WI38 (cell line): ENCODE measurements at regions not wholly inside any gene's neighbourhood (a gene's known extent, or its start where the extent isn't known, plus 50 kb on each side); places are given as distances from the start of the nearest gene placed in this dataset.
A peak's percentile ranks its signal among the peaks of the same experiment; 100 is the strongest.

ENCODE experiments used
- H3K4me3 ChIP-seq: 2 replicates; pipeline ENCODE4 v1.5.1; 2011; ENCODE audit warnings: low read depth, mild to moderate bottlenecking, control low read depth, low read length
- CTCF ChIP-seq: IDR thresholded peaks from 2 replicates; pipeline ENCODE4 v1.5.1; 2012; ENCODE audit warnings: low read depth, mild to moderate bottlenecking, control low read depth, low read length

- TF ChIP-seq CTCF, result no peak
- H3K4me3 ChIP-seq, result no peak overlapping the region
These were observed 99.8 kb downstream of the TES start for GRCh38 chr7:116310141-116310540.

- TF ChIP-seq CTCF, result no peak
- H3K4me3 ChIP-seq, result no peak overlapping the region
These were observed 100.9 kb downstream of the TES start for GRCh38 chr7:116311259-116311658.

GRCh38 chr7:116311816-116312471, 101.6 kb downstream of the TES start:
- H3K4me3 ChIP-seq, result no peak overlapping the region
- TF ChIP-seq CTCF, result no peak

GRCh38 chr7:116315293-116315692, 105.0 kb downstream of the TES start:
- TF ChIP-seq CTCF, result no peak
- no peak overlapping the region for H3K4me3 ChIP-seq

- no peak for TF ChIP-seq CTCF
- no peak overlapping the region for H3K4me3 ChIP-seq
These were observed 105.5 kb downstream of the TES start for GRCh38 chr7:116315803-116316202.

GRCh38 chr7:116316838-116317628, 106.7 kb downstream of the TES start:
- peak overlapping the region; percentile 30 for H3K4me3 ChIP-seq
- TF ChIP-seq CTCF, result no peak

GRCh38 chr7:116317907-116318306, 107.6 kb downstream of the TES start:
- H3K4me3 ChIP-seq, result no peak overlapping the region
- TF ChIP-seq CTCF, result no peak
